Subcutaneous abdominal adipose tissue (tissue), 5 donors: ENCODE measurements at regions not wholly inside any gene's neighbourhood (a gene's known extent, or its start where the extent isn't known, plus 50 kb on each side); places are given as distances from the start of the nearest gene placed in this dataset.

Experiments used
- H3K27ac ChIP-seq: one replicate; pipeline ENCODE4 v1.7.0; 2013; ENCODE audit warnings: low read depth, mild to moderate bottlenecking, inconsistent platforms, low read length, moderate library complexity
- H3K27me3 ChIP-seq, 5 donors: one replicate each; pipeline ENCODE4 v1.7.0; 2013; ENCODE audit warnings: low read length in 5 of 5, inconsistent platforms in 1 of 5; ENCODE audit not compliant: control insufficient read depth in 5 of 5, insufficient read depth in 4 of 5
- H3K36me3 ChIP-seq, 5 donors: one replicate each; pipeline ENCODE4 v1.7.0; 2013; ENCODE audit warnings: low read length in 5 of 5; ENCODE audit not compliant: control insufficient read depth in 5 of 5, insufficient read depth in 5 of 5
- H3K4me1 ChIP-seq, 5 donors: one replicate each; pipeline ENCODE4 v1.7.0; 2013; ENCODE audit warnings: low read length in 5 of 5, mild to moderate bottlenecking in 3 of 5, moderate library complexity in 1 of 5; ENCODE audit not compliant: control insufficient read depth in 5 of 5, insufficient read depth in 5 of 5
- H3K4me3 ChIP-seq, 5 donors: one replicate each; pipeline ENCODE4 v1.7.0; 2013; ENCODE audit warnings: low read length in 5 of 5, low read depth in 1 of 5
- H3K9ac ChIP-seq, 5 donors: one replicate each; pipeline ENCODE4 v1.7.0; 2013; ENCODE audit warnings: low read length in 5 of 5, mild to moderate bottlenecking in 4 of 5, moderate library complexity in 3 of 5
- H3K9me3 ChIP-seq, 5 donors: one replicate each; pipeline ENCODE4 v1.7.0; 2013; ENCODE audit warnings: low read length in 5 of 5; ENCODE audit not compliant: control insufficient read depth in 5 of 5
- donor health status: healthy.
- donor health status: healthy.
- donor health status: healthy.
- donor health status: healthy.
- donor health status: healthy.

DNA sequence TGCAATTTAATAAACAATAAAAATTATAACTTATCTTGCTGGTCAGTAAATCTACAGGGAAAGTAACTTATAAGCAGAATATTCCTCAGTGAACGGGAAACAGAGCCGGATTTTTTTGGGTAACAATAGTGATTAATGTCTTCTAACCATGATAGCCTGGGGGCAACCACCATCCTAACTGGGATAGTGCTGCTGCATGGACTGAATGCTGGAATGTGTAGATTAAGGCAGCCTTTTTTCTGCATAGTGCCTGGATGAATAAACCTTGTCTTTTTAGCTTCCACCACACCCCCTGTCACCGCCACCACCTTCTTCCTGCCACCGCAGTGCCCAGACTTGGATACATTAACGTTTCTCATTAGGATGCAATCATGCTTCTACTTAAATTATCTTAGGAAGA, 83.6 kb upstream of the LNX1 start:
- Histone ChIP-seq H3K9me3 (no peaks in the 10 kb centered on the region), H3K9ac (no peak overlapping the region), H3K27me3 (no peaks in the 10 kb centered on the region), H3K27ac (no peak overlapping the region), H3K36me3 (no peaks in the 10 kb centered on the region), H3K4me1 (peaks cover 0 to 9% (median 5%) of the 10 kb centered on the region in 5 donors), H3K4me3 (no peak overlapping the region)

DNA sequence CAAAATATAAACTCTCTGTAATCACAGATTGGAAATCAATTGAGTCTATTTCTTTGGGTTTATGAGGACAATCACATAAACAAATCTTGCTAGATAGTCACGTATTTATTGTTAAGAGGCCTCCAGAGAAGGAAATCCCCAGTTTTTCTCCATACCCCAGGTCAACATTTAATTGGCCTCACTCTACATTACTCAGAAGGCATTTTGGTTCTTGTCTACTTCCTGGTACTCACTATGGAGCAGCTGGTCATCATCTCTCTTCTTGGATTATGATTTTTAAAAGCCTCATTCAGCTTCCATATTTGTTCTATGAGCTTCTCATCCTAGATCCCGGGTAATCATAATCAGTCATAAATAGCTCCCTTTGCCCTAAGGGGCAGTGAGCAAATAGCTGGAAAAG, 81.6 kb upstream of the LNX1 start:
- no peak overlapping the region for H3K27ac ChIP-seq
- no peak overlapping the region for H3K4me3 ChIP-seq
- H3K27me3 ChIP-seq, result no peaks in the 10 kb centered on the region
- no peaks in the 10 kb centered on the region for H3K9me3 ChIP-seq
- H3K4me1 ChIP-seq, result peaks cover 0 to 9% (median 5%) of the 10 kb centered on the region in 5 donors
- H3K9ac ChIP-seq, result no peak overlapping the region
- H3K36me3 ChIP-seq, result no peaks in the 10 kb centered on the region

DNA sequence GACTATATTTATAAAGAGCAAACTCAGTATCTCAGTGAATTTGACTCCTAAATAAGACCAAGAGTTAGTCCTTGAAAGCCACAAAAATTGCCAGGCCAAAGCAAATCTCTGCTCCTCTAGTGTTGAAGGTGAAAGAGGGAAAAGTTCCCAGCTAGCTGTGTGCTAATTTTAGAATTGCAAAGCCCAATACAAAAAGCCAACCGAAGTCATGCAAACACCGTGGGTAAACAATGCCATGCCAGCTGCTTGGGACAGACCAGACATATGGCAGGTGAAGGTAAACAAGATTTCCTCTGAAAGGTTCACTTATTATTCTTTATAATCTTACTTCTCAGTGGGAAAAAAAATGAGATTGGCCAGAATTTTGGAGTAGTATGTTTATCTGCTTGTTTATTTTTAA, 80.5 kb upstream of the LNX1 start:
- Histone ChIP-seq H3K4me1 (peaks cover 0 to 6% (median 4%) of the 10 kb centered on the region in 5 donors), H3K27ac (no peak overlapping the region), H3K36me3 (no peaks in the 10 kb centered on the region), H3K4me3 (no peak overlapping the region), H3K27me3 (no peaks in the 10 kb centered on the region), H3K9ac (no peak overlapping the region), H3K9me3 (no peaks in the 10 kb centered on the region)

DNA sequence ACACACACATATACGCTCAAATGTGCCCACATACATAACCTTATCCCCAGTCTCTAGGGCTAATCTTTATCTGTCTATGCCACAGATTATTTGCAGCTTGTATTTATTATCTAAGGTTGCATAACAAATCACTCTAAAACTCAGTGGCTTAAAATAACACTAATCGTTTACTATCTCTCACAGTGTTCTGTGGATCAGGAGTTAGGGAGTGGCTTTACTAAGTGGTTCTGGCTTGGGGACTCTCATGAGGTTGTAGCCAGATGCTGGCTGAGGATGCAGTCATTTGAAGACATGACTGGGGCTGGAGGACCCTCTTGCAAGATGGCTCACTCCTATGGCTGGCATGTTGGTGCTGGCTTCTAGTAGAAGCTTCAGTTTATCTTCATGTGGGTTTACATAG, 68.5 kb upstream of the LNX1 start:
- no peak overlapping the region for H3K4me3 ChIP-seq
- H3K36me3 ChIP-seq, result no peaks in the 10 kb centered on the region
- H3K4me1 ChIP-seq, result peaks cover 0 to 10% (median 0%) of the 10 kb centered on the region in 5 donors
- H3K9ac ChIP-seq, result no peak overlapping the region
- H3K27ac ChIP-seq, result no peak overlapping the region
- H3K27me3 ChIP-seq, result no peaks in the 10 kb centered on the region
- no peaks in the 10 kb centered on the region for H3K9me3 ChIP-seq

DNA sequence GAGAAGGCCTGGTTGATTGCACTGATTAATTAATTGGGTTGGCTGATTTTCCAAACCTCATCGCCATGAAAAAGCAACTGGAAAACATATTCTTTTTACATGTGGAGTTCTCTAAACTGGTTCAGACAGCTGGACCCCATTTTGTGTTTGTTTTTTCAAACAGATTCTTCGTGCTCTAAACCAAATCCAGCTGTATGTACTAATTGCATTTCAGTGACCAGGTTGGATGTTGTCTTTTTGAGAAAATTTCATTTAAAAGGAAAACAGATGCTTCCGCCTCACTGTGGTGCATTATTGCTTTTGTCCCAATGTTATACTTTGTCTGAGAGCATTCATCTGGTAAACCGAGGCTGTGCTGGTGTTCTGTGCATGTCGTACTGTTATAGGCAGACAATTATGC, 67.8 kb upstream of the LNX1 start:
- H3K36me3 ChIP-seq, result no peaks in the 10 kb centered on the region
- no peak overlapping the region for H3K27ac ChIP-seq
- H3K9ac ChIP-seq, result no peak overlapping the region
- H3K27me3 ChIP-seq, result no peaks in the 10 kb centered on the region
- H3K9me3 ChIP-seq, result no peaks in the 10 kb centered on the region
- H3K4me3 ChIP-seq, result no peak overlapping the region
- H3K4me1 ChIP-seq, result peaks cover 0 to 14% (median 0%) of the 10 kb centered on the region in 5 donors

DNA sequence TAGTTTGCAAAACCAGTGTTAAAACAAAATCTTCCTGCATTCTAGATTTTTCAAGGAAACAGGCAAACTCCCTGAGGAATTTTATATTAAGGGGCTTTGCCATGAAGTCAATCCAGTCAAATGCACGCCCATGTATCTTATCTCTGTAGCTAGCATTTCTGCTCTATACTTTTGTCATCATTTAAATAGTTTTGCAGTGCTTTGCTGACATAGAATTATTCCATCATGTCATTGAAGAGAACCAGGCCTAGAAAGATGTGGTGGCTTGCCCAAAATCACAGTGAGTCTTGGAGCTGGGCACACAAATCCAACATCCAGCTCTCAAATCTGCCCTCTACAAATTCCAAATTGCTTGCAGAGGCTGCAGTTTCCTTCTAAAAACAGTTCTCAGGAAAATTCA, 66.7 kb upstream of the LNX1 start:
- no peaks in the 10 kb centered on the region for H3K9me3 ChIP-seq
- peaks cover 0 to 24% (median 0%) of the 10 kb centered on the region in 5 donors for H3K4me1 ChIP-seq
- H3K27ac ChIP-seq, result no peak overlapping the region
- H3K9ac ChIP-seq, result no peak overlapping the region
- no peak overlapping the region for H3K4me3 ChIP-seq
- no peaks in the 10 kb centered on the region for H3K27me3 ChIP-seq
- no peaks in the 10 kb centered on the region for H3K36me3 ChIP-seq

DNA sequence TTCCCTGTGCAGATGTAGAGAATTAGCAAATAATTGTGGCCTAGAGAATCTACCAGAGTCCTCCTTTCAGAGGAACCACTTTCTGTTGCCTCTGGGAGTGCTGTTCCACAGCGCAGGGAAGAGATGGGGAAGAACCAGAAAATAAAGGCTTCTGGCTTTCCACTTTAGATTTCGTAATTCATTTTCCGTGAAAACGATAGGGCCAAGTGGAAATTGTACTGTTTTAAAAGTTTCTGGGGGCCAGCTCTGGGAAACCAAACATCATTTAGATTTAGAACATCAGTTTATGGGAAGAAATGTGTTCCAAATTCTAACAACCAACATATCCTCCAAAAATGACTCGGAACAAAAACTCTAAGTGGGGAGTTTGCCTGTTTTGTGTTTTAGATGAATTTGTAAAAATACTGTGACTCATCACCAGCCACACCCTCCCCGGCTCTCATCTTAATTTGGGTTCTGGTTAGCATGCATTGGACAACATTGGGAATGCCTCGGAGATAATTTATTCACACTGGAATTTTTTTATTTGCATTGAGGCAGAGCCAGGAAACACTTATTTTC, 65.2 kb upstream of the LNX1 start:
- H3K9me3 ChIP-seq, result no peaks in the 10 kb centered on the region

GRCh38 chr4:53654300-53654758, 63.0 kb upstream of the LNX1 start:
- no peaks in the 10 kb centered on the region for H3K36me3 ChIP-seq
- H3K9ac ChIP-seq, result no peak overlapping the region
- peaks cover 0 to 2% (median 0%) of the 10 kb centered on the region in 5 donors for H3K27me3 ChIP-seq
- peak overlapping the region; percentile 6 for H3K27ac ChIP-seq
- H3K4me1 ChIP-seq, result peaks cover 0 to 33% (median 0%) of the 10 kb centered on the region in 5 donors
- H3K9me3 ChIP-seq, result no peaks in the 10 kb centered on the region
- no peak overlapping the region for H3K4me3 ChIP-seq

More for the DNA sequence above, 65.2 kb upstream of the LNX1 start:
- H3K27me3 ChIP-seq, result no peaks in the 10 kb centered on the region
- H3K36me3 ChIP-seq, result no peaks in the 10 kb centered on the region
- H3K9ac ChIP-seq, result no peak overlapping the region
- peaks cover 0 to 33% (median 0%) of the 10 kb centered on the region in 5 donors for H3K4me1 ChIP-seq
- no peak overlapping the region for H3K4me3 ChIP-seq
- H3K27ac ChIP-seq, result peak overlapping the region; percentile 12

DNA sequence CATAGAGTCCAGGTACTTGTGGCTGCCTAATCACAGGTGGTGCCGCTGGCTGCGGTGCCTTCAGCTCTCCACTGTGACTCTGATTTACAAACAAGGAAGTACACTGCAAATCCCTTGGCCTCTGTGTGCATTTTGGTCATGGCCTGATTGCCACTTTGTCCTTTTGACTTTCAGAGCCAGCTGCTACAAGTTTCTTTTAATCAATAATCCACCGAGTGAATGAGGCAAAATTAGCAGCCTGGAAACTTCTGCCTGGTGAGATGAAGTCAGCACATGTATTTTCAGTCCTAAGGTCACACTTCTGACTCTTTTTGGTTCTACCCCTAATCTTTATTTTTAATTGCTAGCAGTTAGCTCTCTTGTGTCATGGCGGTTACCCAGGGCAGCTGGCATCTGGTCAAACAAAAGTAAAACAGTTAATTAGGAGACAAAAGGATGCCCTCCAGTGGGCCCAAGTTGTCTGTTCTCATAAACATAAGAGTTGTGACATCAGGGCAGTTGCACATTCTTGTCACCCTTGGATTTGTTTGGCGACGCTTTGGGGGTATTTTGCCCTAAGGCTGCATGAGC, 62.3 kb upstream of the LNX1 start:
- Histone ChIP-seq H3K9ac (no peak overlapping the region), H3K27ac (no peak overlapping the region), H3K36me3 (no peaks in the 10 kb centered on the region), H3K9me3 (no peaks in the 10 kb centered on the region), H3K4me1 (peaks cover 0 to 36% (median 0%) of the 10 kb centered on the region in 5 donors), H3K27me3 (peaks cover 0 to 2% (median 0%) of the 10 kb centered on the region in 5 donors), H3K4me3 (no peak overlapping the region)

DNA sequence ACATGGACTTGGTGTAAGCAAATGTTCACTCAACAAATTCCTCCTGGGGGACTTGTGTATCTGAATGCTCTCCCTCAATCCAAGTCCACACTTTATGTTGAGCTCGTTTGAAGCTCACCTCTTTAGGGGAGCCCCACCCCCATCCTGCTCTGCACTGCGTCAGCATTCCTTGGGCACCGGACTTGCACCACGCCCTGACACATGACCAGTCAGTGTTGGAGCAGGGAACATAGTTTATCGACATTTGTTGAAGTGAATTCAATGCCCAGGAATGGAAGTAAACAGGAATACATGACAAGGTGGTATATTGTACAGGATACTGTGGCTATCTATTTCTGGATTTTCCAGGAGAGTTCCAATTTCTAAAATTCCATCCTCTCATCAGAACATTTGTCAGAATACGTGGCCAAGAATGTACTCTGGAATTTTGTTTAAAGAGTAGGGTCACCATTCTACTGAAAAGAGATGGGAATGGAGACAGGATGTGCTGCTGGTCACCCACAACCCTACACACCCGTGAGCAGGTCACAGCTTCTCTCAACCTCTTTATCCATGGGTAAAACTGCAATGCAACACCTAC, 60.0 kb upstream of the LNX1 start:
- Histone ChIP-seq H3K27ac (peak overlapping the region; percentile 61), H3K27me3 (peaks cover 0 to 2% (median 0%) of the 10 kb centered on the region in 5 donors), H3K9ac (peak overlapping the region in 1 of 5 donors; percentile 49), H3K4me1 (peaks cover 0 to 47% (median 0%) of the 10 kb centered on the region in 5 donors), H3K36me3 (no peaks in the 10 kb centered on the region), H3K9me3 (no peaks in the 10 kb centered on the region), H3K4me3 (peak overlapping the region in 4 of 5 donors; percentile 39 to 60 (median 46))
